ENCODE measurements at regions not wholly inside any gene's neighbourhood (a gene's known extent, or its start where the extent isn't known, plus 50 kb on each side); places are given as distances from the start of the nearest gene placed in this dataset.
"Not testable (repeated sequence)": the region's sequence is repeated elsewhere in the genome, so short reads cannot be mapped to it uniquely, and the experiment has no call there.

DNA sequence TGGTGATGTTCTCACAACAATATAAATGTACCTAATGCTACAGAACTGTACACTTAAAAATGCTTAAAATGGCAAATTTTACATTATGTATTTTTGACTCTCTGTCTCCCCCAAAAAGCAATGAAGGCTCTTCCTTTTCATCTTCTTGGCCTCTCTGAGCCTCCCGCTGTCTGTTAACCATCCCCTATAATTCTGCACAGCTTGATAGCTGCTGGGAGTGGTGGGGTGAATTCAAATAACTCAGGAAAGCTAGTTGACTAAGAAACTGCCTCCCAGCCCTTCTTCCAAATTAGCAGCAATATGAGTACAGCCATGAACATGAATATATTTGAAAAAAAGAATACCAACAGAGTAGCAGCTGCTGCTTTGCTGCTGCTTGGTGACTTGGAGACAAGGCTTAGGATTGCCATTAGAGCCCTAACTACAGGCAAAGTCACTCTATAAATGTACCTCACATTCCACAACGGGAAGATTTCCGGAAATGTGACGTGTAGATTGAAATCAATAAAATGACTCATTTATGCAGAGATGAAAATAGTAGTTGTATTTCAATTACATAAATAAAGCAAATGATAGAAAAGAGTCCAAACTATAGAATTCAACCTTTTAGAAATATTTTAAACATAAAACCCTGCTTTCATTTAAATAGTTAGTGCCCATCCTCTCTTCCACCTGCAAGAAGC, 200.1 kb upstream of the HEY2 start:
- no peak for DNase-seq

DNA sequence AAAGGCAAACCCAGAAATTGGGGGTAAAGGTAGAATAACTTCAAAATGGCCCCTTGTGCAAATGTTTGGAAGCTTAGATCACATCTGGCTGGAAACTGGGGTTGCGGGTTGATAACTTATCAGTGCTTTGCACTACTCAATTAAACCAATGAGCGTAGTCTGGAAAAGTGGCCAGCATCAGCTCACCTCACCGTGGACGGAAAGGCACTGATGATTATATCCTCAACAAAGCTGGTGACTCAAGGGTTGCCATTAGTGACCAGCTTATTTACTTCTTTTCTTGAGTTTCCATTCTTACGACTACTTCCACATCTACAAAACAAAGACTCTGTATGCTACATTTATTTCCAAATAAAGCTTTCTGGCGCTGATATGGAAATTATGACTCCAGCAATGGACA, 198.5 kb upstream of the HEY2 start:
- no peak for DNase-seq

GRCh38 chr6:125552819-125553218, 196.6 kb upstream of the HEY2 start:
- no peak for DNase-seq

DNA sequence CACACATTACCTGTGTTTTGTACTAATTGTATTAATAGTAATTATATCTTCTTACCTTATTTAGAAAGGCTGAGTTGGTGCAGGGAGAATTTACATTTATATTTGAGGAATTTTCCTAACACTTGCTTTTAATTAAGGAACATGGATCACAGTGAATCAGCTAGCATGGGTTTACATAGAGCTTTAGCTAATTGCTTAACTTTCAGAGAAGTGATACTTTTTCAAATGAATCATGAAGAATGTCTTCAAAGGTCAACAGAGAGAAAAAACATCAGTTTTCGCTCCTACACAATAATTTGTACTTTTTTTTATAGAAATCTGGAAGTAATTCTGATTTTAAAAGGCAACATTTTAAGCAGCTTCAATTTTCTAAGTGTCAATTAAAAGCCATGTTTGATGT, 195.0 kb upstream of the HEY2 start:
- DNase-seq = no peak

- DNase-seq = no peak
Observed at GRCh38 chr6:125558241-125558843, 191.1 kb upstream of the HEY2 start.

DNA sequence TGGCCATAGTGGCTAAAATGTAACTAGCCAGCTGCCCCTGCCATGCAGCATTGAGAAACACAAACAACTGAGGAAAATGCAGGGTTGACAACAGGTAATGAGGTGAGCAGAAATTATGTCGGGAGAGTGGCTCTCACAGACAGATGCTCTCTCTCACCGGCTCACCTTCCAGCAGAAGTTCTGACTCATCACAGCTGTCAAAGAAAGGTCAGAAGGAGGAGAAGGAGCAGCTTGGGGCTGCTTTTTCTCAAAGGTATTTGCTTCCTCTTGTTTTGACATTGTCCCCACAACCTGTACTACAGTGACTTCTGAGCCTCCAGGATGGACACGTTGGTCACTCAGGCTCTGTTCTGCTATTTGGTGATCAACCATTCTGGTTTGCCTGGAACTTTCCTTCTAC, 190.5 kb upstream of the HEY2 start:
- DNase-seq = no peak

- no peak for DNase-seq
Observed at GRCh38 chr6:125562156-125562555, 187.3 kb upstream of the HEY2 start.

DNA sequence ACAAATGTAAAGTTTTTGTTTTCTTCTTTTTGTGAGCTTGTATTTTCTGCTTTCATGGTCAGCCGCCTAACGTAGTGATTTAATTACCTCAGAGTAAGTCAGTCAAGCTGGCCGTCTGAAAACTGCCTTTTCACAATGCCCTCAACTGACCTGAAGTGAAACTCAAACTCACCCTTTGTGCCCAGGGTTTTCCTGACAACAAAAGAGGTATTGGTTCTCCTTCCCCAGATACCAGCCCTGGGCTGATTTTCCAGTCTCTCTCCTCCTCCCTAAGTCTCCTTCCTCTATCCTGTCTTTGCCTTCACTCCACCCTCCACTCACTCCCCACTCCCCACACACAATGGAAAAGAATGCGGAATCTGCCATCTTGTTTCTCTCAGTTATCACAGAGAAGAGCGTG, 184.5 kb upstream of the HEY2 start:
- DNase-seq = no peak

- no peak for DNase-seq
Observed at GRCh38 chr6:125567407-125567806, 182.0 kb upstream of the HEY2 start.

DNA sequence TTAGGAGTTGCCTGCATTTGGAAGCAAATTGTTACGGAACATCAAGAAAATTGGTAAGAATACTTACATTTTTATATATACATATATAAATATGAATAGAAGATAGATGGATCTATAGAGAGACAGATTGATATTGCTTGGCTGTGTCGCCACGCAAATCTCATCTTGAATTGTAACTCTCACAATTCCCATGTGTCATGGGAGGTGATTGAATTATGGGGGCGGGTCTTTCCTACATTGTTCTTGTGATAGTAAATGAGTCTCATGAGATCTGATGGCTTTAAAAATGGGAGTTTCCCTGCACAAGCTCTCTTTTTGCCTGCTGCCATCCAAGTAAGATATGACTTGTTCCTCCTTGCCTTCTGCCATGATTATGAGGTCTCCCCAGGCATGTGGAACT, 180.8 kb upstream of the HEY2 start:
- no peak for DNase-seq

DNA sequence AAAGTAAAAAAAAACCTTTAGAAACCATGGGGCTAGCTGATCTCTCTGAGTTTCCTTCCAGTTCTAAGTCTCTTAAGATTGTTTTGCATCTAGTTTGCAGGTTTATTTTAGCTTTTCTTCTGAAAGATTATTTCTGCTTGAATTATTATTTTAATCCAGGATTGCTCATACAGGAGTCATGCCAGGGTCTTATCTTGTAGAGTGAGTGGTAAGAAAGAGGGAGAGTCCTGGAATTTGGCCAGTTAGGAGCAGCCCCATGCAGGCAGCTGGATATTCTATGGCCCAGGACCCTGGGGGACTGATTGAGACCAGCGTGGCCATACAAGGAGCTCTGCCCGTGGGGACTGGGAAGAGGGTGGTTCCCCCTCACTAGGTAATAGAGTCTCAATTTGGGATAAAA, 178.9 kb upstream of the HEY2 start:
- no peak for DNase-seq

- no peak for DNase-seq
Observed at GRCh38 chr6:125571207-125571755, 178.2 kb upstream of the HEY2 start.

GRCh38 chr6:125574604-125575003, 174.8 kb upstream of the HEY2 start:
- no peak for DNase-seq

- no peak for DNase-seq
Observed at GRCh38 chr6:125577124-125577662, 172.2 kb upstream of the HEY2 start.

DNA sequence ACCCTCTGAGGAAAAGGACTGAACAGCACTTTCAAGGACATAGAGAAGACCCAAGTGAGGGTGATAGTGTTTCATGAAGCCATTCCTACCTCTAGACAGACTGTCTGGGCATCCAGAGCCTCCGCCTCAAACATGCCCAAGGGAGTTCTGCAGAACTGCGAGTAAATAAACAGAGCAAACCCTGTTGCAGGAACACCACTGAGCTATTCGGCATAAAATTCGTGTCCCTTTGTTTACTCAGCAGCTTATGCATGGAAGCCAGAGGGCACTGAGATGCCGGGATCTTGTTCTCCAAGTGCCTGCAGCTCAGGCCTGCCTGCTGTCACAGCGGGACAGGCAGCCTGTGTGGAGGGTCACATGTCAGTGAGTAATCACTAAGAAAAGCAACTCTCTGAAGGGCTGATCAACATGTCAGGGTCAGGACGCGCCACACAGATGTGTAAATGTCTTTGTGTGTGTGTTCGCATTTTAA, 164.9 kb upstream of the HEY2 start:
- no peak for DNase-seq

DNA sequence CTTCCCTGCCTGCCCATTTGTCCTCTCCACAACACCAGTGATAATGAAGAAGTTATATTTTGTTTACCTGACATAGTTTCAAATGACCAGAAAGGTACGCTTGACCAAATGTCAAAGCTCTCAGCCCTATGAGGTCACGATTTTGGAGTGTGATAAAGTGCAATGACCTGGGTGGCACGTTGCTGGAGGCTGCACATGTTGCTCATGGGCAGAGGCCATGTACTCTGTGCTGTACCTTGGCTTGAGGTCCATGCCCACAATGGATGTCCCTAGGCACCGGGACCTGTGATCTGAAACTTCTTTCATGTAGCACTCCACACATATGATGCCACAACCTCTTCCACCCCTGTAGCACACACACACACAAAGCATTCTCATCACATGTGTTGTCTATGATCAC, 164.0 kb upstream of the HEY2 start:
- no peak for DNase-seq

GRCh38 chr6:125586074-125586473, 163.4 kb upstream of the HEY2 start:
- DNase-seq = no peak

GRCh38 chr6:125586605-125587004, 162.8 kb upstream of the HEY2 start:
- DNase-seq = no peak

DNA sequence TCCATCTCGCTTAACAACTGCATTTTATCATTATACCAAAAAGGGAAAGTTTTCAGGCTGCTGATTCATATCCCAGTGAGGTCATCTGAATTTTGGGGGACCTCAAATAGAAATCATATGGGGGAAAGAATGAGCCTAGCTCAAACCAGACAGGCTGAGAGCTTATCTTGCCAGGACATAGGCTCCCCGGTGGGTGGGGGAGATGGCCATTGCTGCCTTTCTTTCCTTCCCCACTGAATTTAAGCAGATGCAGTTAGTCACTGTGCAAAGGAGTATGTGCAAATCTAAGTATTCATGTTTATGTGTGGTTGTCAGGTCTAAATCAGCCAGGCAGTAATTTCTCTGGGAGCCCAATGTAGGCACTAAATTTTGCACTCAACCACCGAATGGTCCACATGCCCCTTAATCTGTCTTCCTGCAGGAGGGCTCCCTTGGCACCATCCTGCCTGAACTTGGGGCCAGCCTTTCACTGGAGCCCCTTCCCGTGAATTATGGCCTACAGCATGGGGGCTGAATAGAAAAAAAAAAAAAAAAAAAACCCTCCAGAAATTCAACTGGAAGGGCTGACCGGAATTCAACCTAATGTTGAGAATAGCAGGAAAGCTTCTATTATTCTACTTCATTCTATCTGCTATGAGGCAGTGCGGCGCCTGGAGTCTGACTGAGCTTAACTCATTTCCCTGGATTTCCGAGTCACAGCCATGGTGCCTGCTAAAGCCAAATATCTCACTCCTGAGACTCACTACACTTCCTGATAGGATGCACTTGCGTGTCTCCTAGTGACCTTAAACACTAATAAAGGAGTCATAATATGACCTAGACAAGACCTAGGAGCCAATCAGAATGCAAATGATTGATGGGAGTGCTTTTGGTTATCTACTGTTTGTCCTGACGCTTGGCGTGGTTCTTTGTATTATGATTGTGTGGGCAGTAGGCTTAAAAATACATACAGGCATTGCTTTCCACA, 161.5 kb upstream of the HEY2 start:
- no peak for DNase-seq

DNA sequence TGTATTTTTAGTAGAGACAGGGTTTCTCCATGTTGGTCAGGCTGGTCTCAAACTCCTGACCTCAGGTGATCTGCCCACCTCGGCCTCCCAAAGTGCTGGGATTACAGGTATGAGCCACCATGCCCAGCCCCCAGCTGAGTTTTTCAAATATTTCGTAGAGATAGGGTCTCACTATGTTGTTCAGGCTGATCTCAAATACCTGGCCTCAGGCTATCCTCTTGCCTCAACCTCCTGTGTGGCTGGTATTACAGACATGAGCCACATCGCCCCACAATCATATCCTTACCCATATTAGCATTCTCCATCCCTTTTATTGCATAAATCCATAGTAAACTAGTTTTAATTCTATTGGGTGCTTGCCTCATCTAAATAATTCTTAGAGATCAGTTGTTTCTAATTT, 157.6 kb upstream of the HEY2 start:
- DNase-seq = not testable (repeated sequence)

DNA sequence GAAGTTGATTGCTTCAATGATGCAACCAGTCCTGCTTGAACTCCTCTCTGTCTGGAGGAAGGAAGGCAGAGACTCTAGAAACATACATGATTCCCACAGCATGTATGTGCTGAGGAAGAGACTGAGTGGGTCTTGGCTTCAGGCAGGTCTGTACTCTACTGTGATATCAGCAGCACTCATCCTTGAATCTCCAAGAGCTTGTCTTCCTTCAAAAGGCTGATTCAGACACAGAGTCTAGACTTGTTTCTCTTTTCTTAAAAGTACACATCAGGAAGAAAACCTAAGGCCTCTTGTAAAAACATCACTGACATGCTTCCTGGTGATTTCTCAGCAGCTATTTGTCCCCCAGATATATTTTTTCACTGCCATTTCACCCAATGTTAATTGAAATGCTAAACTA, 155.7 kb upstream of the HEY2 start:
- DNase-seq = no peak

DNA sequence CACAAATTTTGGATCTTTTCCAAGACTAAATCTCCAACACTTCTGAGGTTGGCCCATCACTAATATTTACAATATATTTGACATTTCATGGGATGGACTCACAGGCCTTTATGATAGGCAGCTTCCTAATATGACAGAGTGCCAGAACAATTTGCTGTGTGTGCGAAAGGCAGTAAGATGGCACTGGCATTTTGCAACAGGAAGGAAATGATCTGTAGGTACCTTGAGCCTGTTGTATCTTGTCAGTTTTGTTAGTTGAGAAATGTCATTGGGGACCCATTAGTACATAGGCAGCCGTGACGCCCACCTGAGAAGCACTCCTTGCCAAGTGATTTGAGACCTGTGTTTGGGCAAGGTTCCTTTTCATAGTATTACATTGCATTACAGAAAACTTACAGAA, 153.4 kb upstream of the HEY2 start:
- DNase-seq = no peak
